H9 (cell line): ENCODE measurements at regions not wholly inside any gene's neighbourhood (a gene's known extent, or its start where the extent isn't known, plus 50 kb on each side); places are given as distances from the start of the nearest gene placed in this dataset.

Experiments
- DNase-seq: peaks from one replicate; pipeline ENCODE4 v3.0.0-alpha.2; 2017
- H2AFZ ChIP-seq: one replicate; pipeline ENCODE4 v1.6.1; 2013; ENCODE audit warnings: mild to moderate bottlenecking, low read length, control low read depth, moderate library complexity
- H2AK5ac ChIP-seq: 2 replicates; pipeline ENCODE4 v1.6.1; 2013; ENCODE audit warnings: low read length, control low read depth, mixed read lengths; ENCODE audit not compliant: insufficient read length
- H2BK120ac ChIP-seq: one replicate; pipeline ENCODE4 v1.6.1; 2013; ENCODE audit warnings: low read depth, mild to moderate bottlenecking, low read length, control low read depth, inconsistent platforms; ENCODE audit not compliant: poor library complexity, severe bottlenecking
- H2BK12ac ChIP-seq: 2 replicates; pipeline ENCODE4 v1.6.1; 2013; ENCODE audit warnings: low read length, control low read depth, mixed read lengths, low read depth; ENCODE audit not compliant: insufficient read length
- H2BK15ac ChIP-seq: 2 replicates; pipeline ENCODE4 v1.6.1; 2013; ENCODE audit warnings: low read depth, low read length, control low read depth
- H2BK20ac ChIP-seq: one replicate; pipeline ENCODE4 v1.6.1; 2013; ENCODE audit warnings: low read depth, mild to moderate bottlenecking, low read length, control low read depth, inconsistent platforms; ENCODE audit not compliant: poor library complexity, severe bottlenecking
- H2BK5ac ChIP-seq: 2 replicates; pipeline ENCODE4 v1.6.1; 2013; ENCODE audit warnings: low read length, control low read depth, mixed read lengths; ENCODE audit not compliant: insufficient read length
- H3K14ac ChIP-seq: 2 replicates; pipeline ENCODE4 v1.6.1; 2013; ENCODE audit warnings: low read length, control low read depth; ENCODE audit not compliant: insufficient read depth
- H3K18ac ChIP-seq: 2 replicates; pipeline ENCODE4 v1.6.1; 2013; ENCODE audit warnings: low read depth, mild to moderate bottlenecking, mixed read lengths, low read length, control low read depth; ENCODE audit not compliant: insufficient read length
- H3K23ac ChIP-seq: 2 replicates; pipeline ENCODE4 v1.6.1; 2013; ENCODE audit warnings: low read length, control low read depth, mixed read lengths, low read depth; ENCODE audit not compliant: insufficient read length
- H3K23me2 ChIP-seq: 2 replicates; pipeline ENCODE4 v1.6.1; 2013; ENCODE audit warnings: low read depth, mild to moderate bottlenecking, mixed read lengths, low read length, control low read depth; ENCODE audit not compliant: insufficient read length, poor library complexity, severe bottlenecking
- H3K27ac ChIP-seq: 2 replicates; pipeline ENCODE4 v1.5.1; 2013; ENCODE audit warnings: low read length, control low read depth, mixed read lengths, low read depth; ENCODE audit not compliant: insufficient read length
- H3K27me3 ChIP-seq: 2 replicates; pipeline ENCODE4 v1.6.1; 2013; ENCODE audit warnings: low read length, control low read depth, inconsistent platforms; ENCODE audit not compliant: insufficient read depth
- H3K4ac ChIP-seq: 2 replicates; pipeline ENCODE4 v1.6.1; 2013; ENCODE audit warnings: low read depth, mild to moderate bottlenecking, control low read depth, inconsistent platforms, low read length, moderate library complexity
- H3K4me1 ChIP-seq: 2 replicates; pipeline ENCODE4 v1.6.1; 2013; ENCODE audit warnings: low read length, control low read depth, inconsistent platforms; ENCODE audit not compliant: insufficient read depth
- H3K4me2 ChIP-seq: 2 replicates; pipeline ENCODE4 v1.6.1; 2013; ENCODE audit warnings: low read length, control low read depth, mixed read lengths; ENCODE audit not compliant: insufficient read length, insufficient read depth
- H3K56ac ChIP-seq: 2 replicates; pipeline ENCODE4 v1.6.1; 2013; ENCODE audit warnings: low read depth, mild to moderate bottlenecking, mixed read lengths, low read length, control low read depth; ENCODE audit not compliant: insufficient read length
- H3K79me1 ChIP-seq: 2 replicates; pipeline ENCODE4 v1.6.1; 2013; ENCODE audit warnings: low read depth, mild to moderate bottlenecking, moderate library complexity, low read length, control low read depth, inconsistent platforms; ENCODE audit not compliant: insufficient read depth, poor library complexity, severe bottlenecking
- H3K79me2 ChIP-seq: 2 replicates; pipeline ENCODE4 v1.6.1; 2013; ENCODE audit warnings: low read length, control low read depth, inconsistent platforms; ENCODE audit not compliant: insufficient read depth
- H3K9ac ChIP-seq: 2 replicates; pipeline ENCODE4 v1.6.1; 2013; ENCODE audit warnings: low read length, control low read depth, mixed read lengths; ENCODE audit not compliant: insufficient read length; ENCODE audit errors: extremely low read depth
- H3K9me3 ChIP-seq: one replicate; pipeline ENCODE4 v1.6.1; 2013; ENCODE audit warnings: low read depth, low read length, inconsistent platforms; ENCODE audit not compliant: control insufficient read depth
- H3T11ph ChIP-seq: one replicate; pipeline ENCODE4 v1.6.1; 2013; ENCODE audit warnings: mild to moderate bottlenecking, low read length, control low read depth, inconsistent platforms
- H4K20me1 ChIP-seq: one replicate; pipeline ENCODE4 v1.6.1; 2013; ENCODE audit not compliant: control insufficient read depth, insufficient read length, insufficient read depth
- H4K5ac ChIP-seq: 2 replicates; pipeline ENCODE4 v1.6.1; 2013; ENCODE audit warnings: low read depth, mild to moderate bottlenecking, mixed read lengths, low read length, control low read depth; ENCODE audit not compliant: insufficient read length
- H4K8ac ChIP-seq: replicated peaks from 2 replicates; pipeline ENCODE4 v1.6.1; 2013; ENCODE audit warnings: low read length, control low read depth, mixed read lengths, low read depth; ENCODE audit not compliant: insufficient read length
- H4K91ac ChIP-seq: 2 replicates; pipeline ENCODE4 v1.6.1; 2013; ENCODE audit warnings: low read depth, mild to moderate bottlenecking, moderate library complexity, mixed read lengths, low read length, control low read depth; ENCODE audit not compliant: insufficient read length
- H3K27ac Mint-ChIP-seq, 3 experiments: 2 replicates in 2 of 3; 3 replicates in 1 of 3; pipeline ENCODE4 v1.8.0; 2020 to 2021; ENCODE audit warnings: mixed read lengths in 3 of 3, mild to moderate bottlenecking in 1 of 3, moderate library complexity in 1 of 3
- H3K27me3 Mint-ChIP-seq: 2 replicates; pipeline ENCODE4 v1.8.0; 2021; ENCODE audit warnings: low read depth, mild to moderate bottlenecking, moderate library complexity, mixed read lengths
- H3K36me3 Mint-ChIP-seq, 3 experiments: 2 replicates in 2 of 3; 3 replicates in 1 of 3; pipeline ENCODE4 v1.8.0; 2020 to 2021; ENCODE audit warnings: low read depth in 3 of 3, mixed read lengths in 3 of 3; ENCODE audit not compliant: insufficient read depth in 1 of 3
- H3K4me1 Mint-ChIP-seq, 2 experiments: 2 replicates each; pipeline ENCODE4 v1.8.0; 2020; ENCODE audit warnings: mixed read lengths in 2 of 2
- H3K4me3 Mint-ChIP-seq, 2 experiments: 2 replicates in 1 of 2; 3 replicates in 1 of 2; pipeline ENCODE4 v1.8.0; 2020 to 2021; ENCODE audit warnings: mild to moderate bottlenecking in 2 of 2, mixed read lengths in 2 of 2, moderate library complexity in 1 of 2
- H3K9me3 Mint-ChIP-seq, 2 experiments: 2 replicates in 1 of 2; 3 replicates in 1 of 2; pipeline ENCODE4 v1.8.0; 2020; ENCODE audit warnings: mild to moderate bottlenecking in 2 of 2, mixed read lengths in 2 of 2, moderate library complexity in 1 of 2
- CTCF ChIP-seq: fragments of 200-600 bp; sonication (generic); conservative IDR thresholded peaks from 3 replicates; pipeline ENCODE4 v1.8.0; 2021; ENCODE audit warnings: antibody characterized with exemption, mild to moderate bottlenecking
- WGBS: extraction: QIAGEN DNeasy Blood & Tissue Kit; methylation state at CpG from one replicate; pipeline ENCODE4 v1.1.7; 2013; ENCODE audit warnings: missing lambda C conversion rate, low lambda C conversion rate, mixed read lengths; ENCODE audit not compliant: insufficient read length; ENCODE audit errors: extremely low coverage; 5-methylcytosine and 5-hydroxymethylcytosine counted together

GRCh38 chr14:45531022-45531421 is 278.0 kb upstream of the MIS18BP1 start:
- H2BK15ac ChIP-seq: no peak overlapping the region
- no peaks in the 10 kb centered on the region for H3K9me3 ChIP-seq
- Mint-ChIP-seq H3K4me1 (peaks cover 7 to 10% of the 10 kb centered on the region in 2 experiments), H3K4me3 (no peak overlapping the region), H3K36me3 (no peaks in the 10 kb centered on the region; a peak in 2 of 7 replicates), H3K27ac (no peak overlapping the region), H3K9me3 (peaks cover 3% of the 10 kb centered on the region in 2 experiments; a peak in 4 of 5 replicates), H3K27me3 (peaks cover 1% of the 10 kb centered on the region)
- no peaks in the 10 kb centered on the region for H3K79me2 ChIP-seq
- TF ChIP-seq CTCF: no peak
- H2BK12ac ChIP-seq: no peak overlapping the region
- no peaks in the 10 kb centered on the region for H3K23me2 ChIP-seq
- no peak overlapping the region for H2BK5ac ChIP-seq
- H3K9ac ChIP-seq: no peak overlapping the region
- no peak overlapping the region for H4K8ac ChIP-seq
- no peak overlapping the region for H3K18ac ChIP-seq
- no peak overlapping the region for H3K4me2 ChIP-seq
- no peak for DNase-seq
- H2AFZ ChIP-seq: no peak overlapping the region
- H3K27me3 ChIP-seq: no peaks in the 10 kb centered on the region
- no peak overlapping the region for H3K23ac ChIP-seq
- H3K4me1 ChIP-seq: no peaks in the 10 kb centered on the region
- H4K5ac ChIP-seq: no peak overlapping the region
- no peak overlapping the region for H3K27ac ChIP-seq
- H2BK120ac ChIP-seq: no peak overlapping the region
- H4K91ac ChIP-seq: no peak overlapping the region
- no CpG with 5 or more reads among the region's 2 CpGs for WGBS
- no peak overlapping the region for H3T11ph ChIP-seq
- no peak overlapping the region for H3K14ac ChIP-seq
- no peaks in the 10 kb centered on the region for H3K79me1 ChIP-seq
- H2BK20ac ChIP-seq: no peak overlapping the region
- no peak overlapping the region for H3K56ac ChIP-seq
- H4K20me1 ChIP-seq: no peaks in the 10 kb centered on the region
- no peak overlapping the region for H2AK5ac ChIP-seq
- H3K4ac ChIP-seq: no peak overlapping the region
